ENCODE measurements at regions not wholly inside any gene's neighbourhood (a gene's known extent, or its start where the extent isn't known, plus 50 kb on each side); places are given as distances from the start of the nearest gene placed in this dataset.

DNA sequence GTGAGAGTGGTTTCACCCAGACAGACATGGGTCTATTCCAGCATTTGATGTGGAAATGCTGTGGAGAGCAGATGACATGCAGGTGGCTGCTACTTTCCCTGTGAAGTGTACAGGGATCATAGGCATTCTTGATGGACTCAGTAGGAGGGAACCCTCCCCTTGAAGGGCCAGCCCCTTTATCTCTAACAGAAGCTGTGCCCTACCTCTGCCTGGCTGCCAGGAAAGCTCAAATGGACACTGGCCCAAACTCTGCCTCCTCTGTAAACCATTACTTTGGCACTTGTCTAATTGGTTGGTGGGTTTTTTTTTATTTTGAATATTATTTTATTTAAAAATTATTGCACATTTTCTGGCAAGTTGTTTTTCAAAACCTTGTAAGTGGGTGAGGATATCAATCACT lies 106.7 kb upstream of the GGTLC1 start:
- TF ChIP-seq POLR2A (IDR thresholded peaks at IDR 0.05; ENCODE audit: low read depth, low read length) (no peak), POLR2AphosphoS5 (IDR thresholded peaks at IDR 0.05; ENCODE audit: low read depth, low read length) (no peak)
